HepG2 (cell line): ENCODE measurements at regions not wholly inside any gene's neighbourhood (a gene's known extent, or its start where the extent isn't known, plus 50 kb on each side); places are given as distances from the start of the nearest gene placed in this dataset.
A peak's percentile ranks its signal among the peaks of the same experiment; 100 is the strongest.

Experiments
- ATAC-seq: fragments of 200-7000 bp; cut with Tn5 transposase; 3 replicates; pipeline ENCODE4 v1.9.1; 2020; ENCODE audit warnings: mild to moderate bottlenecking, moderate library complexity
- BruUV-seq: library from RNA; stranded (reverse); fragments of 400-500 nt; replicated peaks from 2 replicates; lab custom pipeline; 2021; lab: Mats Ljungman, UMichigan
- CTCF ChIA-PET: fragments of 300-600 bp; formaldehyde crosslinking; extraction: SDS; loops from one replicate; lab custom pipeline; 2021; ENCODE audit warnings: low total read pairs, inconsistent platforms, low intra/inter-chr PET ratio; lab: Yijun Ruan, JAX
- POLR2A ChIA-PET: fragments of 350-600 bp; sonication (Branson Sonifier 250); formaldehyde crosslinking; loops from one replicate; lab custom pipeline; 2020; ENCODE audit warnings: antibody characterized with exemption, inconsistent platforms; lab: Yijun Ruan, JAX
- DNase-seq: peaks from one replicate; pipeline ENCODE4 v3.0.0-alpha.2; 2015; ENCODE audit warnings: low spot score
- FAIRE-seq: peaks from 3 replicates; lab custom pipeline; 2011; peaks lifted over from hg19 to GRCh38; lab: Jason Lieb, UNC
- H2AFZ ChIP-seq: one replicate; pipeline ENCODE4 v1.6.1; 2011; ENCODE audit warnings: low read length, inconsistent platforms
- H3K27ac ChIP-seq: fragments of 300-600 bp; 3 replicates; pipeline ENCODE4 v1.8.0; 2011; ENCODE audit warnings: mixed run types, mild to moderate bottlenecking, mixed read lengths, low read length, inconsistent platforms; ENCODE audit not compliant: insufficient read depth; ENCODE audit errors: extremely low read length
- H3K27me3 ChIP-seq, 2 experiments: fragments of 200-600 bp in 1 of 2; 2 replicates in 1 of 2; 3 replicates in 1 of 2; pipeline versions ENCODE4 v1.6.0 to v1.8.0; 2011; ENCODE audit warnings: low read length in 2 of 2, mild to moderate bottlenecking in 2 of 2, moderate library complexity in 2 of 2, inconsistent platforms in 1 of 2; ENCODE audit not compliant: insufficient read depth in 2 of 2, control insufficient read depth in 1 of 2
- H3K36me3 ChIP-seq, 2 experiments: fragments of 200-600 bp in 1 of 2; replicated peaks in 1 of 2; 2 replicates in 1 of 2; 3 replicates in 1 of 2; pipeline versions ENCODE4 v1.5.1 to v1.8.0; 2011; ENCODE audit warnings: low read length in 2 of 2, inconsistent platforms in 1 of 2; ENCODE audit not compliant: insufficient read depth in 2 of 2, control insufficient read depth in 1 of 2
- H3K4me1 ChIP-seq: 2 replicates; pipeline ENCODE4 v1.5.1; 2012; ENCODE audit warnings: low read length, inconsistent platforms; ENCODE audit not compliant: insufficient read depth
- H3K4me2 ChIP-seq: 2 replicates; pipeline ENCODE4 v1.6.0; 2011; ENCODE audit warnings: low read depth, low read length, inconsistent platforms
- H3K4me3 ChIP-seq, 3 experiments: fragments of 200-600 bp in 1 of 3; sonication (generic), shearing (Covaris generic) in 1 of 3; replicated peaks in 1 of 3; 2 replicates each; pipeline ENCODE4 v1.5.1; 2011 to 2016; ENCODE audit warnings: low read length in 3 of 3, inconsistent platforms in 2 of 3, low read depth in 2 of 3, mild to moderate bottlenecking in 2 of 3, control low read depth in 1 of 3, mixed read lengths in 1 of 3; ENCODE audit not compliant: insufficient read depth in 1 of 3
- H3K79me2 ChIP-seq: one replicate; pipeline ENCODE4 v1.6.1; 2011; ENCODE audit warnings: low read length, inconsistent platforms; ENCODE audit not compliant: insufficient read depth
- H3K9ac ChIP-seq: 2 replicates; pipeline ENCODE4 v1.6.0; 2011; ENCODE audit warnings: mild to moderate bottlenecking, low read depth, low read length, inconsistent platforms; ENCODE audit not compliant: insufficient read depth
- H3K9me3 ChIP-seq: 2 replicates; pipeline ENCODE4 v1.5.1; 2012; ENCODE audit warnings: mild to moderate bottlenecking, low read length
- H4K20me1 ChIP-seq: 2 replicates; pipeline ENCODE4 v1.6.0; 2011; ENCODE audit warnings: inconsistent platforms, mild to moderate bottlenecking, low read length, moderate library complexity; ENCODE audit not compliant: insufficient read depth
- ATF7 ChIP-seq, 2 experiments: fragments of 450-650 bp in 1 of 2; sonication (generic) in 1 of 2; formaldehyde crosslinking in 1 of 2; IDR thresholded peaks; 2 replicates each; pipeline versions ENCODE4 v1.4.0 to v1.6.1; 2016 to 2020; ENCODE audit warnings: antibody characterized with exemption in 1 of 2, mild to moderate bottlenecking in 1 of 2, missing genetic modification reagents in 1 of 2
- CREB1 ChIP-seq, 2 experiments: fragments of 450-650 bp in 1 of 2; IDR thresholded peaks; 2 replicates each; pipeline ENCODE4 v1.6.1; 2016 to 2017; ENCODE audit warnings: control low read depth in 1 of 2, mild to moderate bottlenecking in 1 of 2, missing compliant biosample characterization in 1 of 2, missing genetic modification characterization in 1 of 2
- CTCF ChIP-seq: sonication (generic); formaldehyde crosslinking; IDR thresholded peaks from 2 replicates; pipeline ENCODE4 v1.5.0; 2020; ENCODE audit warnings: mild to moderate bottlenecking, missing genetic modification reagents, moderate library complexity
- FOXA1 ChIP-seq, 2 experiments: fragments of 450-650 bp in 1 of 2; sonication (generic) in 1 of 2; formaldehyde crosslinking in 1 of 2; IDR thresholded peaks; 2 replicates each; pipeline versions ENCODE4 v1.4.0 to v1.6.1; 2016 to 2020; ENCODE audit warnings: missing genetic modification reagents in 1 of 2
- HES4 ChIP-seq: sonication (generic); formaldehyde crosslinking; IDR thresholded peaks from 2 replicates; pipeline ENCODE4 v1.9.0; 2021; ENCODE audit warnings: mild to moderate bottlenecking, missing genetic modification reagents, borderline replicate concordance
- HNF4A ChIP-seq: sonication (generic); formaldehyde crosslinking; IDR thresholded peaks from 2 replicates; pipeline ENCODE4 v1.4.0; 2020; ENCODE audit warnings: missing genetic modification reagents
- KMT2B ChIP-seq: IDR thresholded peaks from 2 replicates; pipeline ENCODE4 v1.6.1; 2016; ENCODE audit warnings: missing genetic modification reagents, missing compliant biosample characterization
- MAFK ChIP-seq, 2 experiments: IDR thresholded peaks in 1 of 2; conservative IDR thresholded peaks in 1 of 2; 2 replicates each; pipeline ENCODE4 v1.6.1; 2011; ENCODE audit warnings: improper control_type of control experiment in 2 of 2, low read length in 2 of 2
- MIXL1 ChIP-seq: IDR thresholded peaks from 2 replicates; pipeline ENCODE4 v1.6.1; 2016
- NR2C2 ChIP-seq: sonication (generic); formaldehyde crosslinking; IDR thresholded peaks from 2 replicates; pipeline ENCODE4 v1.4.0; 2020; ENCODE audit warnings: missing genetic modification reagents, mild to moderate bottlenecking, moderate library complexity, borderline replicate concordance
- NR2F1 ChIP-seq, 2 experiments: fragments of 450-650 bp in 1 of 2; formaldehyde crosslinking in 1 of 2; IDR thresholded peaks; 2 replicates each; pipeline versions ENCODE4 v1.5.0 to v1.6.1; 2016 to 2020; ENCODE audit warnings: mild to moderate bottlenecking in 1 of 2, missing compliant biosample characterization in 1 of 2, missing genetic modification reagents in 1 of 2, moderate library complexity in 1 of 2
- NR2F2 ChIP-seq: IDR thresholded peaks from 2 replicates; pipeline ENCODE4 v1.6.1; 2012; ENCODE audit warnings: low read depth, inconsistent platforms, borderline replicate concordance
- NR2F6 ChIP-seq, 2 experiments: IDR thresholded peaks; 2 replicates each; pipeline ENCODE4 v1.6.1; 2016; ENCODE audit warnings: antibody characterized with exemption in 1 of 2, mild to moderate bottlenecking in 1 of 2
- PHF5A ChIP-seq: IDR thresholded peaks from one replicate; pipeline ENCODE4 v1.6.1; 2018; ENCODE audit warnings: low read depth, missing genetic modification reagents; ENCODE audit not compliant: unreplicated experiment
- RAD21 ChIP-seq: fragments of 450-650 bp; formaldehyde crosslinking; IDR thresholded peaks from 2 replicates; pipeline ENCODE4 v1.5.0; 2020; ENCODE audit warnings: mild to moderate bottlenecking
- SMC3 ChIP-seq: IDR thresholded peaks from 2 replicates; pipeline ENCODE4 v1.6.1; 2011; ENCODE audit warnings: low read length, improper control_type of control experiment
- STAG1 ChIP-seq: sonication (generic); formaldehyde crosslinking; IDR thresholded peaks from 2 replicates; pipeline ENCODE4 v1.4.0; 2020; ENCODE audit warnings: missing genetic modification reagents
- ZNF280B ChIP-seq: sonication (generic); formaldehyde crosslinking; IDR thresholded peaks from 2 replicates; pipeline ENCODE4 v1.5.0; 2020; ENCODE audit warnings: missing genetic modification reagents, mild to moderate bottlenecking, borderline replicate concordance
- ZNF619 ChIP-seq: sonication (generic); formaldehyde crosslinking; IDR thresholded peaks from 2 replicates; pipeline ENCODE4 v1.4.0; 2020; ENCODE audit warnings: mild to moderate bottlenecking, missing genetic modification reagents
- WGBS: methylation state at CpG from one replicate; pipeline ENCODE4 v1.1.6; 2017; ENCODE audit warnings: low lambda C conversion rate; 5-methylcytosine and 5-hydroxymethylcytosine counted together
- in situ Hi-C: cut with HindIII; loops from 2 replicates; pipeline ENCODE4 v1.10.0; 2017; ENCODE audit warnings: low pct_unique_long_range_greater_than_20kb; ENCODE audit not compliant: extremely low pct_ligation_motif_present
- intact Hi-C: fragments of 100-400 bp; cut with micrococcal nuclease; formaldehyde crosslinking; loops from one replicate; pipeline ENCODE4 v1.10.0; 2022; ENCODE audit not compliant: unreplicated experiment

- Histone ChIP-seq H2AFZ (no peak overlapping the region), H4K20me1 (no peaks in the 10 kb centered on the region), H3K9me3 (peaks cover 25% of the 10 kb centered on the region), H3K4me1 (no peaks in the 10 kb centered on the region), H3K27me3 (no peaks in the 10 kb centered on the region), H3K4me3 (no peak overlapping the region), H3K9ac (no peak overlapping the region), H3K79me2 (no peaks in the 10 kb centered on the region), H3K36me3 (no peaks in the 10 kb centered on the region), H3K4me2 (no peak overlapping the region), H3K27ac (no peak overlapping the region)
- CTCF ChIA-PET, result interaction anchor here (0.8 to 3.5 kb wide), 4 partner anchors 319 to 1032 kb away, joined by 3 to 18 read pairs (median 5); no protein-coding TSS in a partner anchor
- peak; percentile 61; the same call in 1 of the 2 replicates for TF ChIP-seq SMC3
- TF ChIP-seq RAD21 (CRISPR knock-in tag), result 0 out of 2 replicates have a peak, but pooled peaks have one; percentile 37
- TF ChIP-seq NR2F2, result peak; percentile 72
- no peak for TF ChIP-seq PHF5A (CRISPR knock-in tag)
- TF ChIP-seq NR2C2, result peak; percentile 50
- no peak for TF ChIP-seq KMT2B (CRISPR knock-in tag)
- peak; percentile 67 for TF ChIP-seq CREB1 (IDR thresholded peaks at IDR 0.05)
- TF ChIP-seq CREB1 (CRISPR knock-in tag; IDR thresholded peaks at IDR 0.05), result no peak
- TF ChIP-seq ZNF280B (CRISPR knock-in tag), result no peak
- peak; percentile 73 to 90 for TF ChIP-seq NR2F1 (CRISPR knock-in tag; IDR thresholded peaks at IDR 0.05)
- peak; percentile 76 for TF ChIP-seq CTCF (CRISPR knock-in tag)
- no peak for TF ChIP-seq FOXA1 (IDR thresholded peaks at IDR 0.05)
- TF ChIP-seq FOXA1 (CRISPR knock-in tag; IDR thresholded peaks at IDR 0.05), result peak; percentile 55
- no peak for TF ChIP-seq ZNF619 (CRISPR knock-in tag)
- peak; percentile 34; the same call in 1 of the 2 replicates for TF ChIP-seq HNF4A
- TF ChIP-seq HES4 (CRISPR knock-in tag), result no peak
- TF ChIP-seq MAFK (conservative IDR thresholded peaks at IDR 0.05 in 1 of 2, IDR thresholded peaks at IDR 0.05 in 1 of 2; ENCODE audit: low read length in 2 of 2), result 0 out of 4 replicates have a peak, but pooled peaks of 1 of the 2 experiments have one; percentile 21
- peak; percentile 32; the same call in 1 of the 2 replicates for TF ChIP-seq MIXL1 (CRISPR knock-in tag)
- TF ChIP-seq STAG1 (CRISPR knock-in tag), result peak; percentile 77
- peak; percentile 79 for TF ChIP-seq ATF7 (IDR thresholded peaks at IDR 0.05)
- TF ChIP-seq ATF7 (CRISPR knock-in tag; IDR thresholded peaks at IDR 0.05), result no peak
- peak; percentile 71 for TF ChIP-seq NR2F6 (IDR thresholded peaks at IDR 0.05)
- TF ChIP-seq NR2F6 (CRISPR knock-in tag; IDR thresholded peaks at IDR 0.05), result peak; percentile 84
- intact Hi-C loops (loop anchor here (5.0 to 10.0 kb wide), 2 partner anchors 379 to 1457 kb away; no protein-coding TSS in a partner anchor), in situ Hi-C loops (no loop called here)
- 15% methylated on average over 5 of the region's 5 CpGs for WGBS
- FAIRE-seq, result peak; percentile 85
- ATAC-seq, result peak; percentile 79
- DNase-seq, result peak; percentile 48
- POLR2A ChIA-PET, result no interaction called here
- BruUV-seq, result no TSS peak
Observed at GRCh38 chr17:71085238-71086033, 916.1 kb downstream of the KCNJ2 start.
